Loucy (cell line): ENCODE measurements at regions not wholly inside any gene's neighbourhood (a gene's known extent, or its start where the extent isn't known, plus 50 kb on each side); places are given as distances from the start of the nearest gene placed in this dataset.

Experiments
- EZH2phosphoT487 ChIP-seq: fragments of 200-600 bp; IDR thresholded peaks from 2 replicates; pipeline ENCODE4 v1.6.1; 2018; ENCODE audit warnings: antibody characterized with exemption, mild to moderate bottlenecking, moderate library complexity, borderline replicate concordance
- TF ChIP-seq, protein P1 (sequence below): fragments of 200-600 bp; sonication (generic); conservative IDR thresholded peaks from 2 replicates; pipeline ENCODE4 v1.5.1; 2014; ENCODE audit warnings: mild to moderate bottlenecking, antibody characterized with exemption, low read length

DNA sequence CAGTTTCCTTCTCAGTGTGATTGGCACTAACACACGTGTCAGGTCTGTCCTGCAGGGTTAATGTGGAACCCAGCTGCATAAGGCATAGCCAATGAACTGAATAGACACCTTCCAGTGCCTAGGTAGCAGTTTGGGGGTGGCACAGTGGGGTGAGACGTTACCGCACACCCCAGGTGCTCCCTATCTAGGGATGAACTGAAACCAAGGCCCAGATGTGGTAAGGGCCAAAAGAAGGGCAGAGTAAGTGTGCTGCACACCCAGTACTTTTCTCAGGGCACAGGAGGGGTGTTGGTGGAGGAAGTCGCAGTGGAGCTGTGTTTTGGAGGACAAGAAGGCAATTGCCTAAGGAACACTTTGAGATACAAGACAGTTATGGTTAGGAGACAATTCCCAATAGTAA is 317.9 kb upstream of the TSHZ3 start:
- TF ChIP-seq, protein P1, sequence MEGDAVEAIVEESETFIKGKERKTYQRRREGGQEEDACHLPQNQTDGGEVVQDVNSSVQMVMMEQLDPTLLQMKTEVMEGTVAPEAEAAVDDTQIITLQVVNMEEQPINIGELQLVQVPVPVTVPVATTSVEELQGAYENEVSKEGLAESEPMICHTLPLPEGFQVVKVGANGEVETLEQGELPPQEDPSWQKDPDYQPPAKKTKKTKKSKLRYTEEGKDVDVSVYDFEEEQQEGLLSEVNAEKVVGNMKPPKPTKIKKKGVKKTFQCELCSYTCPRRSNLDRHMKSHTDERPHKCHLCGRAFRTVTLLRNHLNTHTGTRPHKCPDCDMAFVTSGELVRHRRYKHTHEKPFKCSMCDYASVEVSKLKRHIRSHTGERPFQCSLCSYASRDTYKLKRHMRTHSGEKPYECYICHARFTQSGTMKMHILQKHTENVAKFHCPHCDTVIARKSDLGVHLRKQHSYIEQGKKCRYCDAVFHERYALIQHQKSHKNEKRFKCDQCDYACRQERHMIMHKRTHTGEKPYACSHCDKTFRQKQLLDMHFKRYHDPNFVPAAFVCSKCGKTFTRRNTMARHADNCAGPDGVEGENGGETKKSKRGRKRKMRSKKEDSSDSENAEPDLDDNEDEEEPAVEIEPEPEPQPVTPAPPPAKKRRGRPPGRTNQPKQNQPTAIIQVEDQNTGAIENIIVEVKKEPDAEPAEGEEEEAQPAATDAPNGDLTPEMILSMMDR = no peak
- no peak for TF ChIP-seq EZH2phosphoT487
